Parathyroid adenoma (tissue), 2 donors: ENCODE measurements at regions not wholly inside any gene's neighbourhood (a gene's known extent, or its start where the extent isn't known, plus 50 kb on each side); places are given as distances from the start of the nearest gene placed in this dataset.

Experiments used
- H2AFZ ChIP-seq: fragments of 300-600 bp; sonication (generic); one replicate; pipeline ENCODE4 v1.7.0; 2017; ENCODE audit warnings: antibody characterized with exemption, mild to moderate bottlenecking
- H3K27ac ChIP-seq: fragments of 300-600 bp; sonication (generic); one replicate; pipeline ENCODE4 v1.7.0; 2017
- H3K27me3 ChIP-seq: fragments of 300-600 bp; sonication (generic); one replicate; pipeline ENCODE4 v1.7.0; 2017; ENCODE audit warnings: low read length; ENCODE audit not compliant: control insufficient read depth, insufficient read depth
- H3K36me3 ChIP-seq: fragments of 300-600 bp; sonication (generic); one replicate; pipeline ENCODE4 v1.7.0; 2017; ENCODE audit warnings: low read length; ENCODE audit not compliant: control insufficient read depth, insufficient read depth
- H3K4me1 ChIP-seq: fragments of 300-600 bp; sonication (generic); one replicate; pipeline ENCODE4 v1.7.0; 2017; ENCODE audit warnings: control low read depth
- H3K4me2 ChIP-seq: fragments of 300-600 bp; sonication (generic); one replicate; pipeline ENCODE4 v1.7.0; 2017; ENCODE audit warnings: low read length
- H3K4me3 ChIP-seq: fragments of 300-600 bp; sonication (generic); one replicate; pipeline ENCODE4 v1.7.0; 2017; ENCODE audit warnings: low read depth, low read length
- H3K79me2 ChIP-seq: fragments of 300-600 bp; sonication (generic); one replicate; pipeline ENCODE4 v1.7.0; 2017; ENCODE audit warnings: control low read depth
- H3K9ac ChIP-seq: fragments of 300-600 bp; sonication (generic); one replicate; pipeline ENCODE4 v1.7.0; 2017; ENCODE audit warnings: mild to moderate bottlenecking
- H3K9me3 ChIP-seq: fragments of 300-600 bp; sonication (generic); one replicate; pipeline ENCODE4 v1.7.0; 2017; ENCODE audit warnings: low read length; ENCODE audit not compliant: control insufficient read depth
- TF ChIP-seq, protein P1 (sequence below): fragments of 300-600 bp; sonication (generic); IDR thresholded peaks from one replicate; pipeline ENCODE4 v1.7.0; 2017; ENCODE audit warnings: antibody characterized with exemption, mild to moderate bottlenecking
- donor health status: primary hyperparathyroidism.

DNA sequence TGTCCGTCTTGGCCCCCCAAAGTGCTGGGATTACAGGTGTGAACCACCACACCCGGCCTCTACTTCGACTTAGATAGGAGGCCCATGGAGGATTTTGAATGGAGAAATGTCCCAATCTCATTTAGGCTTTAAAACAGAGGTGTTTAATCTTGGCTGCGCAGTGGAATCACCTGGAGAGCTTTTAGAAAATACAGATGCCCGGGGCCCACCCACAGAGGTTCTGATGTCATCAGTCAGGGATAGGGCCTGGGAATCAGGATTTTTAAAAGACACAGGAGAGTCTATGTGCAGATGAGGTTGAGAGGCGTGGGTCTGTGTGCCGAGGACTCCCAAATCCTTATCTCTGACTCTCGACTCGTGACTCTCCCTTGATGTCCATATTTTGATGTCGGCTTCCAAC is 124.0 kb upstream of the BOD1 start:
- Histone ChIP-seq H3K9me3 (no peaks in the 10 kb centered on the region), H3K9ac (no peak overlapping the region), H3K27ac (no peak overlapping the region), H3K79me2 (no peaks in the 10 kb centered on the region), H3K4me3 (no peak overlapping the region), H3K4me2 (no peak overlapping the region), H3K4me1 (peaks cover 24% of the 10 kb centered on the region), H3K36me3 (no peaks in the 10 kb centered on the region), H2AFZ (no peak overlapping the region), H3K27me3 (no peaks in the 10 kb centered on the region)
- TF ChIP-seq, protein P1, sequence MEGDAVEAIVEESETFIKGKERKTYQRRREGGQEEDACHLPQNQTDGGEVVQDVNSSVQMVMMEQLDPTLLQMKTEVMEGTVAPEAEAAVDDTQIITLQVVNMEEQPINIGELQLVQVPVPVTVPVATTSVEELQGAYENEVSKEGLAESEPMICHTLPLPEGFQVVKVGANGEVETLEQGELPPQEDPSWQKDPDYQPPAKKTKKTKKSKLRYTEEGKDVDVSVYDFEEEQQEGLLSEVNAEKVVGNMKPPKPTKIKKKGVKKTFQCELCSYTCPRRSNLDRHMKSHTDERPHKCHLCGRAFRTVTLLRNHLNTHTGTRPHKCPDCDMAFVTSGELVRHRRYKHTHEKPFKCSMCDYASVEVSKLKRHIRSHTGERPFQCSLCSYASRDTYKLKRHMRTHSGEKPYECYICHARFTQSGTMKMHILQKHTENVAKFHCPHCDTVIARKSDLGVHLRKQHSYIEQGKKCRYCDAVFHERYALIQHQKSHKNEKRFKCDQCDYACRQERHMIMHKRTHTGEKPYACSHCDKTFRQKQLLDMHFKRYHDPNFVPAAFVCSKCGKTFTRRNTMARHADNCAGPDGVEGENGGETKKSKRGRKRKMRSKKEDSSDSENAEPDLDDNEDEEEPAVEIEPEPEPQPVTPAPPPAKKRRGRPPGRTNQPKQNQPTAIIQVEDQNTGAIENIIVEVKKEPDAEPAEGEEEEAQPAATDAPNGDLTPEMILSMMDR: no peak

DNA sequence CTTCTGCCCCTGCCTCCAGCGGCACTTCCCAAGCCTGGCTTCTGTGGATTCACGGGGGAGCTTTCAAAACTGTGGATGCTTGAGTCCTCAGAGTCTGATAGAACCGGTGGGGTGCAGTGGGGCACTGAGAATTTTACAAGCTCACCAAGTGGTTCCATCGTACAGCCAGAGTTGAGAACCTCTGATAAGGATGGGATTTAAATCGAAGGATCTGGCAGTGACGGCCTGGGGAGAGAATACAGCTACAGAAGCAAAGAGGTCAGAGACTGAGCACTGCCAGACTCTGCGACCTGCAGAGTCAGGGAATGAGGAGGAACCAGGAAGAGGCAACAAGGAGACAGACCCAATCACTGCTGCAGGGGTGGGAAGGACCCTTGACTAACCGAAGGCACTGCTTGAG is 124.6 kb upstream of the BOD1 start:
- H3K4me2 ChIP-seq: no peak overlapping the region
- no peak overlapping the region for H3K4me3 ChIP-seq
- no peak overlapping the region for H3K27ac ChIP-seq
- no peak overlapping the region for H3K9ac ChIP-seq
- TF ChIP-seq, protein P1: no peak
- H3K79me2 ChIP-seq: no peaks in the 10 kb centered on the region
- H3K27me3 ChIP-seq: no peaks in the 10 kb centered on the region
- H3K9me3 ChIP-seq: no peaks in the 10 kb centered on the region
- H2AFZ ChIP-seq: no peak overlapping the region
- H3K4me1 ChIP-seq: peaks cover 20% of the 10 kb centered on the region
- H3K36me3 ChIP-seq: no peaks in the 10 kb centered on the region

DNA sequence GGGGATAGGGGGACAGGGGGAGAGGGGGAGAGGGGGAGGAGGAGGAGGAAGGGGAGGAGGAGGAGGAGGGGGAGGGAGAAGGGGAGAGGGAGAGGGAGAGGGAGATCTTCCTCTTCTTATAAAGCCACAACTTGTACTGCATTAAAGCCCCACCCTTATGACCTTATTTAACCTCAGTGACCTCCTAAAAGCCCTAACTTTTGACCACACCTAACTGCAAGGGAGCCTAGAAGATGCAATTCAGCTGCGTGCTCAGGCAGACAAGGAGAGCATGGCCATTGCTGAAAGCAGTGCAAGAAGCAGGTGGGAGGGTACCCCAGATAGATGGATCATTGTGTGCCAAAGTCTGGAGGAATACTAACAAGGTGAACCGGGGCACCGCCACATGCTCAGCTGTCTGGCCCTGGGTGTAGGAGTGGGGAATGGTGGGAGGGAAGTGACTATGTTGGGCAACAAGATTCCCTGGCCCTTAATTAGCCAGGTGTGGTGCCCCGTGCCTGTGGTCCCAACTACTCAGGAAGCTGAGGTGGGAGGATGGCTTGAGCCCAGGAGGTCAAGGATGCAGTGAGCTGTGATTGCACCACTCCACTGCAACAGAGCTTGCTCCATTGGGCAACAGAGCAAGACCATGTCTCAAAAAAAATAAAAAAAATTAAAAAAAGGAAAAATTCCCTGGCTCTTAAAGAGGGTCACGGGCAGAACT is 125.4 kb upstream of the BOD1 start:
- H3K4me3 ChIP-seq: no peak overlapping the region
- H3K79me2 ChIP-seq: no peaks in the 10 kb centered on the region

DNA sequence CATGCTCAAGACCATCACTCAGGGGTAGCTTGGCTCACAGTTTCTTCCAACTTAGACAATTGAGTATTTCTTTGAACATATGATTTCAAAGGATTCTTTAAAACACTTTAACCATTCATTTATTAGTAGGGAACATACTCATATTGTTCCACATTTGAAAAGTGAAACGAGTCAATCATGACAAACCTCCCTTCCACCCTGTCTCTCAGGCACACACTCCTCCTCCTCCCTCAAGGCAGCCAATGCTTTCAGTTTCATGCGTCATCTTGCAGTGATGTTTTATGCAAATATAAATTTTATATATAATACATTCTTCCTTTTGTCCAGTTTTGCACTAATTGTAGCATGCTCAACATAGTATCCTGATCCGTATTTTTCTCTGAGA is 126.0 kb upstream of the BOD1 start:
- no peak overlapping the region for H3K9ac ChIP-seq
- no peaks in the 10 kb centered on the region for H3K79me2 ChIP-seq
- H3K27me3 ChIP-seq: no peaks in the 10 kb centered on the region
- H3K4me3 ChIP-seq: no peak overlapping the region
- peaks cover 9% of the 10 kb centered on the region for H3K4me1 ChIP-seq
- H3K36me3 ChIP-seq: no peaks in the 10 kb centered on the region
- no peak overlapping the region for H3K27ac ChIP-seq
- H2AFZ ChIP-seq: no peak overlapping the region
- no peak overlapping the region for H3K4me2 ChIP-seq
- H3K9me3 ChIP-seq: no peaks in the 10 kb centered on the region
- TF ChIP-seq, protein P1: no peak

More for the DNA sequence above, 125.4 kb upstream of the BOD1 start:
- Histone ChIP-seq H2AFZ (no peak overlapping the region), H3K4me1 (peaks cover 13% of the 10 kb centered on the region), H3K36me3 (no peaks in the 10 kb centered on the region), H3K27ac (no peak overlapping the region), H3K9ac (no peak overlapping the region), H3K4me2 (no peak overlapping the region), H3K27me3 (no peaks in the 10 kb centered on the region), H3K9me3 (no peaks in the 10 kb centered on the region)
- TF ChIP-seq, protein P1: no peak
